Esophagus squamous epithelium (tissue), 4 donors: ENCODE measurements at regions not wholly inside any gene's neighbourhood (a gene's known extent, or its start where the extent isn't known, plus 50 kb on each side); places are given as distances from the start of the nearest gene placed in this dataset.

Experiments used
- POLR2A ChIP-seq, 4 donors: fragments of 450-650 bp; IDR thresholded peaks; one replicate each; pipeline ENCODE4 v1.6.1; 2017; ENCODE audit warnings: antibody characterized with exemption in 4 of 4, mild to moderate bottlenecking in 4 of 4, moderate library complexity in 3 of 4
- TF ChIP-seq, protein P1 (sequence below), 6 experiments: fragments of 450-650 bp in 4 of 6; fragments of 200-600 bp in 2 of 6; sonication (generic) in 2 of 6; IDR thresholded peaks; one replicate each; pipeline ENCODE4 v1.5.1; 2016 to 2019; ENCODE audit warnings: antibody characterized with exemption in 6 of 6, mild to moderate bottlenecking in 4 of 6, moderate library complexity in 4 of 6

- no peak for TF ChIP-seq POLR2A (IDR thresholded peaks at IDR 0.05)
- TF ChIP-seq, protein P1, sequence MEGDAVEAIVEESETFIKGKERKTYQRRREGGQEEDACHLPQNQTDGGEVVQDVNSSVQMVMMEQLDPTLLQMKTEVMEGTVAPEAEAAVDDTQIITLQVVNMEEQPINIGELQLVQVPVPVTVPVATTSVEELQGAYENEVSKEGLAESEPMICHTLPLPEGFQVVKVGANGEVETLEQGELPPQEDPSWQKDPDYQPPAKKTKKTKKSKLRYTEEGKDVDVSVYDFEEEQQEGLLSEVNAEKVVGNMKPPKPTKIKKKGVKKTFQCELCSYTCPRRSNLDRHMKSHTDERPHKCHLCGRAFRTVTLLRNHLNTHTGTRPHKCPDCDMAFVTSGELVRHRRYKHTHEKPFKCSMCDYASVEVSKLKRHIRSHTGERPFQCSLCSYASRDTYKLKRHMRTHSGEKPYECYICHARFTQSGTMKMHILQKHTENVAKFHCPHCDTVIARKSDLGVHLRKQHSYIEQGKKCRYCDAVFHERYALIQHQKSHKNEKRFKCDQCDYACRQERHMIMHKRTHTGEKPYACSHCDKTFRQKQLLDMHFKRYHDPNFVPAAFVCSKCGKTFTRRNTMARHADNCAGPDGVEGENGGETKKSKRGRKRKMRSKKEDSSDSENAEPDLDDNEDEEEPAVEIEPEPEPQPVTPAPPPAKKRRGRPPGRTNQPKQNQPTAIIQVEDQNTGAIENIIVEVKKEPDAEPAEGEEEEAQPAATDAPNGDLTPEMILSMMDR (IDR thresholded peaks at IDR 0.05), result no peak
These were observed 226.0 kb downstream of the C7orf25 start for GRCh38 chr7:42685911-42686310.
